ENCODE measurements at regions not wholly inside any gene's neighbourhood (a gene's known extent, or its start where the extent isn't known, plus 50 kb on each side); places are given as distances from the start of the nearest gene placed in this dataset.

DNA sequence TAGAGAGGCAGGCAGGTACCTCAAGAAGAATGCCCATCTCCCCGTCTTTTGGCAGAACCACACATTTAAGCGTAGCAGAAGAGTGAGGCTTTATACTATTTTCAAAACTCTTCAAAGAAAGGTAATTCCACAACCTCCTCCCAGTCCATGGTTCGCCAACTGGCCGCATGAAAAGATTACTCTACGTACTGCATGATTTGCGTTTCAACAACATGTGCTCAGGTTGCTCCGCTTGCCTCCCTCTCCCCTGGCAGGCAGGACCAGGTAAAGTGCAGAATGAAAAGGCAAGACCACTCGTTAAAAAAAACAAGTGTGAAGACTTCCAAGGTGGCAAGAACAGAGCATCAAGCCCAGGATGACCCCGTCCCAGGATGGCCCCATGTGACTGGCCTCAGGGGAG lies 143.7 kb downstream of the SP3 start:
- H3K4me1 ChIP-seq: no peaks in the 10 kb centered on the region
- DNase-seq (no peak), ATAC-seq (no peak)
- H3K36me3 ChIP-seq: no peaks in the 10 kb centered on the region
- TF ChIP-seq, protein P1, sequence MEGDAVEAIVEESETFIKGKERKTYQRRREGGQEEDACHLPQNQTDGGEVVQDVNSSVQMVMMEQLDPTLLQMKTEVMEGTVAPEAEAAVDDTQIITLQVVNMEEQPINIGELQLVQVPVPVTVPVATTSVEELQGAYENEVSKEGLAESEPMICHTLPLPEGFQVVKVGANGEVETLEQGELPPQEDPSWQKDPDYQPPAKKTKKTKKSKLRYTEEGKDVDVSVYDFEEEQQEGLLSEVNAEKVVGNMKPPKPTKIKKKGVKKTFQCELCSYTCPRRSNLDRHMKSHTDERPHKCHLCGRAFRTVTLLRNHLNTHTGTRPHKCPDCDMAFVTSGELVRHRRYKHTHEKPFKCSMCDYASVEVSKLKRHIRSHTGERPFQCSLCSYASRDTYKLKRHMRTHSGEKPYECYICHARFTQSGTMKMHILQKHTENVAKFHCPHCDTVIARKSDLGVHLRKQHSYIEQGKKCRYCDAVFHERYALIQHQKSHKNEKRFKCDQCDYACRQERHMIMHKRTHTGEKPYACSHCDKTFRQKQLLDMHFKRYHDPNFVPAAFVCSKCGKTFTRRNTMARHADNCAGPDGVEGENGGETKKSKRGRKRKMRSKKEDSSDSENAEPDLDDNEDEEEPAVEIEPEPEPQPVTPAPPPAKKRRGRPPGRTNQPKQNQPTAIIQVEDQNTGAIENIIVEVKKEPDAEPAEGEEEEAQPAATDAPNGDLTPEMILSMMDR (IDR thresholded peaks at IDR 0.05): no peak
- no peak for TF ChIP-seq POLR2A (IDR thresholded peaks at IDR 0.05)
- WGBS, 4 donors: 90 to 94% (median 92%) methylated on average over 9 of the region's 9 CpGs
- peaks cover 0 to 11% (median 0%) of the 10 kb centered on the region in 9 donors for H3K27me3 ChIP-seq
- H3K4me3 ChIP-seq: no peak overlapping the region
- H3K9me3 ChIP-seq: no peaks in the 10 kb centered on the region
- intact Hi-C loops (cut with DNase I): no loop called here
- no peak overlapping the region for H3K27ac ChIP-seq

DNA sequence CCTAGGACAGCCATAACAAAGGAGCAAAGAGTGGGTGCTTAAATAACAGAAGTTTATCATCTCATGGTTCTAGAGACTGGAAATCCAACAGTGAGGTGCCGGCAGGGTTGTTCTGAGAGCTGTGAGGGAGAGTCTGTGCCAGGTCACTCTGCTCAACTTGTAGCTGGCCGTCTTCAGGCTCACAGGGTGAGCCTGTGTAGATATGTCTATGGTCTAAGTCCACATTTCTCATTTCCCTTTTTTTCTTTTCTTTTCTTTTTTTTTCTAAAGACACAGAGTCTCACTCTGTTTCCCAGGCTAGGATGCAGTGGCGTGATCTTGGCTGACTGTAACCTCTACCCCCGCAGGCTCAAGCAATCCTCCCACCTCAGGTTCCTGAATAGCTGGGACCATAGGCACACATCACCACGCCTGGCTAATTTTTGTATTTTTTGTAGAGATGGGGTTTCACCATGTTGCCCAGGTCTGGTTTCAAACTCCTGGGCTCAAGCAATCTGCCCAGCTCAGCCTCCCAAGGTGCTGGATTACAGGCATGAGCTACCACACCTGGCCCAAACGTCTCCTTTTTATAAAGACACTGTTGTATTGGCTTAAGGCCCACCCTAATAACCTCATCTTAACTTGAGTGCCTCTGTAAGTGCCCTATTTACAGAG lies 142.2 kb downstream of the SP3 start:
- intact Hi-C loops (cut with DNase I): no loop called here
- WGBS, 4 donors: 83 to 94% (median 84%) methylated on average over 6 of the region's 6 CpGs
- H3K4me1 ChIP-seq: no peaks in the 10 kb centered on the region
- DNase-seq (no peak), ATAC-seq (no peak)
- no peaks in the 10 kb centered on the region for H3K9me3 ChIP-seq
- H3K27me3 ChIP-seq: peaks cover 0 to 11% (median 0%) of the 10 kb centered on the region in 9 donors
- H3K4me3 ChIP-seq: no peak overlapping the region
- TF ChIP-seq POLR2A (IDR thresholded peaks at IDR 0.05): no peak
- TF ChIP-seq, protein P1 (IDR thresholded peaks at IDR 0.05): no peak
- H3K27ac ChIP-seq: no peak overlapping the region
- H3K36me3 ChIP-seq: no peaks in the 10 kb centered on the region

DNA sequence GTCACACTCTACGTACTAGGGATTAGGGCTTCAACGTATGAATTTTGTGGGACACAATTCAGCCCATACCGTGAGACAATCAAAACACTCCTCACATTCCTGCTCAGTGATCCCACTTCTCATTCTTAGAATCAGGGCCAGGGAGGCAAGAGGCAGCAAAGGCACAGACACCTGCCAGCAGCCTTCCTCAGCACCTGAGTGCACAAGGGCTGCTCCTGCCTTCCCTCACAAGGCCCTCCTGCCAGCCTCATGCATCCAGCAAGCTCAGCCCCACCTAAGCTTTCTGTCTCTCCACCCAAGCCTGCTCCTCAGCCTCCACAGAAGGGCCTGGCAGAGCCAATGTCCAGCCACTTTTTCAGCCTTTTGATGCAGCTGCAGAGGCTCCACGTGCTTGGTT lies 141.6 kb downstream of the SP3 start:
- no peaks in the 10 kb centered on the region for H3K9me3 ChIP-seq
- H3K27me3 ChIP-seq: peaks cover 0 to 11% (median 0%) of the 10 kb centered on the region in 9 donors
- H3K27ac ChIP-seq: no peak overlapping the region
- no peak for ATAC-seq
- no peaks in the 10 kb centered on the region for H3K36me3 ChIP-seq
- intact Hi-C loops (cut with DNase I): no loop called here
- no peak overlapping the region for H3K4me3 ChIP-seq
- 77 to 95% (median 86%) methylated on average over 4 of the region's 4 CpGs for WGBS, 4 donors
- no peaks in the 10 kb centered on the region for H3K4me1 ChIP-seq
- TF ChIP-seq, protein P1 (IDR thresholded peaks at IDR 0.05): no peak
- TF ChIP-seq POLR2A (IDR thresholded peaks at IDR 0.05): no peak
- DNase-seq: no peak

DNA sequence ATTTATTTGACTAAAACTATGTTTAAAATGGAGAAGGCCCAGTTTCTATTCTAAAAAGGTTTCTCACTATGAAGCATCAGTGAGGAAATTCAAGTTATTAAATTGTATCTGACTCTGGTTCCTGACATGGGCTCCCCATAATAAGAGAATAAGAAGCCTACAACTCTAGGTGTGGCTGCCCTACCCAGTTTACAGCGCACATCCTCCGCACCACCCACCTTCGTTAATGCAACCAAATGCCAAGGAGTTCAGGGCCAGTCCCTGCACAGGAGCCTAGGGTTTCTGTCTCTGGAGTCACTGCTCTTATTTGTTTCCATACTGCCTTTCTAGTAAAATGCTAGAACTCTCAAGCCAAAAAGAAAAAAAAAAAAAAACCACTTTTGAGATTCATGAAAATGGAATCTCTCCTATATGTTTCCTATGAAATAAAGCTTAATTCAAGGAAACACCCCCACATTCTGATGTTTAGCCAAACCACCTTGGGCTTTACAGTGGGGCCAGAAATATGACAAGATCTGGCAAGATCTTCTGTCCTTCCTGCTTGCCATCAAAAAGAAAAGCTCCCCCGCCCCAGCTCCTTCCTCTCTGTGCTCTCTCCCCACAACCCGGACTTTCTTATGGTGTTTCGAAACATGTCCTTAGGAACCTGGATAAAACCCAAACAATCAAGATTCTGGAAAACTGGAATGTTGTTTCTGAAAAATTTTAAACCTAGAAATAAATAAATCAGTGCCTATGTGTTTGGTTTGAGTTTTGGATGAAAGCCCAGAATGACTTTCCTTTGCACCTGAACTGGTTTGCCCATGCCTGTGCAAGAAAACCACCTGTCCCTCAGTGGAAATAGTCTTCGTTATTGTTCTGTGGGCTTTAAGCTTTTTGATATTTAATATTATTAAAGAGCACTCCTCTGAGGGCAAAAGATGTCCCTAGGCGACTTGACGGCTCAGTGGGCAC lies 136.7 kb downstream of the SP3 start:
- H3K9me3 ChIP-seq: no peaks in the 10 kb centered on the region
- intact Hi-C loops (cut with DNase I): no loop called here
- no peak overlapping the region for H3K27ac ChIP-seq

More for the DNA sequence above, 136.7 kb downstream of the SP3 start:
- no peaks in the 10 kb centered on the region for H3K36me3 ChIP-seq
- no peak overlapping the region for H3K4me3 ChIP-seq
- H3K4me1 ChIP-seq: peaks cover 0 to 19% (median 9%) of the 10 kb centered on the region in 12 donors
- WGBS, 4 donors: 81 to 86% (median 84%) methylated on average over 9 of the region's 9 CpGs
- ATAC-seq (no peak), DNase-seq (no peak)
- H3K27me3 ChIP-seq: peaks cover 0 to 12% (median 0%) of the 10 kb centered on the region in 9 donors
- no peak for TF ChIP-seq POLR2A (IDR thresholded peaks at IDR 0.05)
